ENCODE measurements at regions not wholly inside any gene's neighbourhood (a gene's known extent, or its start where the extent isn't known, plus 50 kb on each side); places are given as distances from the start of the nearest gene placed in this dataset.

DNA sequence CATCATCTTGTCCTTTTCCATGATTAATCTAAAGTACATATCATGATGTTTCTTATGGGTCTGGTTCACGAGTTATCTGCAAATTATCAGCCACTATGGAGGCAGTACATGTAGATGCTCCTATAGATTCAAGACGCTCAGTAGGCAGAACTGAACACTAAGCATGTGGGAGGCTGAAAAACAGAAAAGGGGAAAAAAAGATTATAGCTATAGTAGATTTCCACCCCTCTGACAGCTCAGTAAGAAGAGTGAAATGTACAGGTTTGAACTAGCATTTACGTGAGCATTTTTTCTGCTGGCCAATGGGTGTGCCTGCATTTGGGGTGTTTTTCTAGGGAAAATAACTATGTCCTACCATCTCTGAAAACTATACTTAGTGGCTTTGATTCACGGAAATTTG, 308.9 kb downstream of the ZEB2 start:
- no peak for DNase-seq

GRCh38 chr2:144210076-144210475, 309.8 kb downstream of the ZEB2 start:
- no peak for DNase-seq

DNA sequence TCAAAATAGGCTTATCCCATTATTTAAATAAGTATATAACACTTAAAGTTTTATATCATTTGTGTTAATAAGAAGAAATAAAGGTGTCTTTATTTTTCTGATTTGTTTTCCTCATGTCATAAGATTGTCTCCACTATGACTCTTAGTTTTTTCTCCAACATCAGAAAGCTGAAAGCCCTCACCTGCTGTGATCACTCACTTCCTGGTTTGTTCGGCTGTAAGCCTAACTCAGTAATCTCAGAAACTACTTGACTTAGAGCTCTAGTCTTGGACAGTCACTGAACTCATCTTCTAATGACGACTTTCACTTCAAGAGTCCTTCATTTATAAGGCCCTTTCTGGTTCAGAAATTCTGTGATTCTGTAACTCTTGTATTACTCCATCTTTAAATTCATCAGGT, 311.0 kb downstream of the ZEB2 start:
- no peak for DNase-seq

DNA sequence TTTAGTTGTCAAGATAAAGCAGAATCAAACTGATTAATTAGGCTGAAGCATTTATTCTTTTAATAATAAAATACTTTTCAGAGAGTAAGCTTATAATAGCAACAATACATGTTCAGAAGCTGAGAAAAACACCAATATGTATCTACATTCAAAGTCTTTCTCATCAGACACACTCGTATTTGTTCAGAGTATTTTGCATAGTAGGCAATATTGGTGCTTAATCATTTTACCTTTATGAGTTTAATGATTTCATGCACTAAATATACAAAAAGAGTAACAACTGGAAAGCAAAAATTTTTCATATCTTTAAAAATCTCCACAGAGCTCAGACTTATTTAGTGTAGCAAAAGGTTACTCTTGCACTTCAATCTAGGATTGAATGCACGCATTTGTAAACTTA, 313.9 kb downstream of the ZEB2 start:
- no peak for DNase-seq

- DNase-seq: no peak
Measured at GRCh38 chr2:144201868-144202468, 318.0 kb downstream of the ZEB2 start.

- DNase-seq: no peak
Measured at GRCh38 chr2:144201126-144201525, 318.8 kb downstream of the ZEB2 start.

DNA sequence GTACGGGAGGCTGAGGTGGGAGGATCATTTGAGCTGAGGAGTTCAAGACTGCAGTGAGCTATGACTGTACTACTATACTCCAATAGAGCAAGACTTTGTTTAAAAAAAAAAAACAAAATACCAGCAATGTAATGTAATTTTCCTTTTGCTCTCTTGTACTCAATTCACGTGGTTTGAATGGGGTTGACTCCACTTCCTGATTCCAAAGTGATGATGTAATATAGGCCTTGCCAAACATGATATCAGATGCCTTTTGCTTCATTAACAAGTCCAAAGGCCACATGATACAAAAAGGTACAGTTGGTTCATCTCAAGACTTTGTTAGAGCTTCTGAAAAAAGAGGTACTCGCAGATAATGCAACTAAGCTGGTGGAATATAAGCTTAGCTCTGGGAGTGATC, 321.8 kb downstream of the ZEB2 start:
- DNase-seq: no peak

DNA sequence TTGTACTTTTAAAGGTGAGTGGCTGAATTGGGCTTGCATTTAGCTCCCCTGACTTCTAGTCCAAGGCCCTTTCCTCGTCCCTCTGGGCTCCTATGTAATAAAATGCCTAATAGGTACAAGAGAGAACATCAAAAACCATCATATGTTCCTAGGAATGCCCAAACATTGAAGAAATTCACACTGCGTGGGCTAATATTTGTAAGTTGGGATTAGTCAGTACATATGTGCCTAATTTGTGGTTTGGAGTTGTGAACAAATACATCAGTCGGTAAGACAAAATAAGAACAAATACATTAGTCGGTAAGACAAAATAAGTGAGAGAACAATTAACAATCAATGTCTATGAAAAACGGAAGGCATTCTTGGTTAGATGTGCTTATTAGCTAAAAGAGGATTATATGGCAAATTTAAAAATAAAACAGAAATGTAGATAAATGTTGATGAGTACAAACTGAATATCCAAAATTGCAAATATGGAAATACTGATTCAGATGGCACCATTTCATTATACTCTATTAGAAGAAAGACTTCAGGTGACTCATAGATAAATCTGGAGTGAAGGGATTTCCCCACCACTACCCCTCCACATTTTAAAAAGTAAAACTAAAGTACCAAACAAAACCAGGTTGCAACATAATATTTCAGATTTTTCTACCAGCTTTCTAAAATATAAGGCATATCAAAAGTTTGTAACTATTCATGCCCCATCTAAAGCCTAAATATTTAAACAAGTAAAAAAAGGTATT, 325.4 kb downstream of the ZEB2 start:
- DNase-seq: no peak

DNA sequence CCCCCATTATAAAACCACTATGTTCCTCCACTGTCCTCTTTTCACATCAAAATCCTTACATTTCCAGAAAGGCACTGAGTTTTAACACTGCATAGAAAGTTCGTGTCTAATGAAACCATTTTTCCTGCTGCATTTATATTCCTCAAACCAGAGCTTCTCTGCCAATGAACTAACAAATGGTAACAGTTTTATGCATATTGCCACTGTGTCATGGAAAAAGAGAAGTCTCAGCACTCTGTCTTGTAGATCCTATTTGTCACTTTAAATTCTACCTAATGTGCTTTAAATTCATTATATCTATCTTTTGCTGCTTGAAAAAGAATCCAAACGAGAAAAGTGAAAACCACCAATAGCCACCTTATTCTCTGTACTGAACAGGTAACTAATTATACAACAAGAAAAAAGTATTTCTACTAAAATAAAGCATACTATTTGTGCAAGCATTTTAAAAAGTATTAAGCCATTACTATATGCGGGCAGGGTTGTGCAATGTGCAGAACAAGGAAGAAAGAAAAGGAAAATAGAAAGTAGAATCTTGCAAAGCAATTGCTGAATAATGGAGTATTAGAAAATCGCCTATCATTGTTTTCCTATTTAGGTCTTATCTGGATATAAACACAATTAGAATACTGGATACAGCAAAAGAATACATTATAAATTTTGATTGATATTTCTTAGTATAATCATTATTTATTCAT, 328.9 kb downstream of the ZEB2 start:
- DNase-seq: no peak

DNA sequence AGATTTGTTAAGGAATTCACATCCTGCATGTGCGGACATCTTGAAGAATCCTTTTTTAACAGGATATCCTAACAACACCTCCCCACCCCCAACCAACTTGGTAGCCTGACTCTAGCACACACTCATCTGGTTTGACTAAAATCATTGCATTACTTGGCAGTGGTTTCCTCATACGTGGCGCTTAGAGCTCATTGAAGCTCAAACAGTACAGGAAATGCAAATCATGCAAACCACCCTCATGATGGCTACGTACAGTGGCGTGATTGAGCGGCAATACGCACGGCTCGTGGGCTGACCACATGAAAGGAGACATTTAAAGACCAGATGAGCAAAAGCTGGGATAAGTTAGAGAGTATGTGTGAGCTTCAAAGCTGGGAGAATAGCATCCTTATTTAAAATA, 336.2 kb downstream of the ZEB2 start:
- DNase-seq: peak; percentile 62

- no peak for DNase-seq
Measured at GRCh38 chr2:144181001-144181400, 338.9 kb downstream of the ZEB2 start.

GRCh38 chr2:144180131-144180530, 339.8 kb downstream of the ZEB2 start:
- DNase-seq: no peak

- DNase-seq: no peak
Measured at GRCh38 chr2:144170179-144170578, 349.7 kb downstream of the ZEB2 start.

DNA sequence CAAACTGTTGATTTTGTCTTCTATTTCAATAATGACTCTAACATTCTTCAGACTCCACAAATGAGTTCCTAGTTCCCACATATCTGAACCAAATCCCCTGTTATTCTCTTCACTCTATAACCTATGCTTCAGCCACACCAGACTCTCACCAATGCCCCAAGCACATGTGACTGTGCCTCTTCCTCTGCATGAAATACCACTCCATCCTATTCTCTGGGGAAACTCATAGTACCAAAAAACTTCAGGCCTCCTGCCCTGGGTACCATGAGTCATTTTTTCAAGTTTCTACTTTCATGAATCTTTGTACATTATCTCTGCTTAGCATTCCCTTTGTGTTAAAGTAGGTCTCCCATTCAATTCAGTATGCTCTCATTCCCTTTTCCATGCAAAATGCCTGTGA, 353.2 kb downstream of the ZEB2 start:
- DNase-seq: no peak

GRCh38 chr2:144165599-144166250, 354.2 kb downstream of the ZEB2 start:
- no peak for DNase-seq

DNA sequence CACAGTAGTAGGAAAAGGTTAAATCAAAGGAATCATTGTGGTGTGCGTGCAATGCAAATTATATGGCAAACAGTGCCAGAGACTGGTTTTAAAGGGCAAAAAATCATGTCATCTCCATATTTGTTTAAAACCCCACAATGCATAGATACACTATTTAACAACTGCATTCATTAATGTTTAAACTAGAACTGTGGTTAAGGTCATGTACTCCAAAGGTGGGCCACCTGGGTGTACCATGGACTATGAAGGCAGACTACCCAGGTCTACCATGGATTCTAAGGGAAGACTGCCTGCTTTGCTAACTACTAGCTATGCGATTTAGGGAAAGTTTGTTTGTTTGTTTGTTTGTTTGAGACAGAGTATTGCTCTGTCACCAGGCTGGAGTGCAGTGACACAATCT, 356.3 kb downstream of the ZEB2 start:
- no peak for DNase-seq

- peak; percentile 39 for DNase-seq
Measured at GRCh38 chr2:144162652-144163051, 357.3 kb downstream of the ZEB2 start.

GRCh38 chr2:144161061-144161460, 358.9 kb downstream of the ZEB2 start:
- no peak for DNase-seq

GRCh38 chr2:144159240-144159639, 360.7 kb downstream of the ZEB2 start:
- DNase-seq: no peak

GRCh38 chr2:144158096-144158495, 361.8 kb downstream of the ZEB2 start:
- no peak for DNase-seq

DNA sequence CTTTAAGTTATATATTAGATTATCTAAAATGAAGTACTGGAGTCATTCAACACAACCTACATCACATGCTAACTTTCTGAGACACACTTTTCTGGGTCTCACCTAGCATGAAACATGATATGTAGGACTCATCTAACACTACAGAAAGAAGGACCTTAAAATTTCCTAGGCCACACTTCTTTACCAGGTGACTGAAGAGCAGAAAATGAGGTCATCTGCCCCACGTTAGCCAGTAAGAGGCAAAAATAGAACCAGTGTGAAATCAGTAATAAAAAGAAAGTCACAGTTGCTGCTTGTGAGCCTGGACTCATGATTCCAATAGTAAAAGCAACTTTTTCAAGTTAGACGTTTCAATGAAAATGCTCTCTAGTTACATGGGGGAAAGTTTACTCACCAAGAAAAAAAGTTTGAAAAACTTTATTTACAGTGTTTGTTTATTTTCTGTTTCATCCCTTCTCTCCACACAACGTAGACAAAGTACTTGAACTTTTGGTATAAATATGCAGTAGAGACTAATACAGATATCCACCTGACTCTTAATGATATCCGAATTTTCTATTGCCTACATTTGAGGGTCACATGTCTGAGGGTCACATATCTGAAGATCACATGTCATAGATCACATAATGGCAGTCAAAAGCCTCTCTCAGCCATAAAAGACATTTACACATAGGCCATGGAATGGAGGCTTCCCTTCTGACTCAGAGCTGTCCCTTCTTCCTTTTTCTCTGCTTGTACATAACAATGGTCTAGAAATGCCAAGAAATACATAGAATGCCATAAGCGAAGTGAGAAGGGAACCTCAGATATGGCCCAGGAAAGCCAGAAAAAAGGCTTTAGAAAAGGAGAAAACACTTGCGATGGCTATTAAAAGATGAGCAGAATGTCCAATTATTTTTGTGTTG, 362.9 kb downstream of the ZEB2 start:
- DNase-seq: no peak

GRCh38 chr2:144154205-144154604, 365.7 kb downstream of the ZEB2 start:
- DNase-seq: no peak

- no peak for DNase-seq
Measured at GRCh38 chr2:144152817-144153271, 367.1 kb downstream of the ZEB2 start.
